ENCODE measurements at regions not wholly inside any gene's neighbourhood (a gene's known extent, or its start where the extent isn't known, plus 50 kb on each side); places are given as distances from the start of the nearest gene placed in this dataset.
"Not testable (repeated sequence)": the region's sequence is repeated elsewhere in the genome, so short reads cannot be mapped to it uniquely, and the experiment has no call there.

DNA sequence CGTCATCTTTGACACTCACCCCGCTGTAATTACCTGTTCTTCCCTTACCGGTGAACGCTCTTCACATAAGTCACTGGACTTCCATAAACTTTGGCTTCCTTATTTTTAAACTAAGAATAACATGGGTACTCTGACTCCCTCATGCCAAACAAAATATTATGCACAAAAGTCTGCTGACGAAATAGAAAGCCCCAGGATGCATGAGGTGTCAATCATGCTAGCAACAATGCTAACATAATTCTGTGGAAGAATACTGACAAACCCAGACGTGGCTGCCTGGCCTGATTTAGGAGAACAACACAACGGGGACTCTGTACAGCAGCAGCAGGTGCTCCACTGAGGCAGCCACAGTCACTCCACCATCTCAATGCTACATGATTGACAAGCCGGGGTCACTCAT is 137.5 kb downstream of the CCDC71L start:
- no peak for DNase-seq (ENCODE audit: low read depth, low spot score)

DNA sequence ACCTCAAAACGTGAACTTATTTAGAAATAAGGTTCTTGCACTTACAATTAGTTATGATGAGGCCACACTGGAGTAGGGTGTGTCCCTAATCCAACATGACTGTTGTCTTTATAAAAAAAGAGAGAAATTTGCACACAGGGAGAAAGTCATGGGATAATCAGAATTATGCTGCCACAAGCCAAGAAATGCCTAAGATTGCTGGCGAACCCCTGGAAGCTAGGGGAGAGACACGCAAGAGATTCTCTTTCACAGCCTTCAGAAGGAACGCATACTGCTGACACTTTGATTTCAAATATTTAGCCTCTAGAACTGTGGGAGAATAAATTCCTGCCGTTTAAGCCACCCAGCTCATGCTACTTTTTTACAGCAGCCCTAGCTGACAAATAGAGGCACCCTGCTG is 138.3 kb downstream of the CCDC71L start:
- DNase-seq (ENCODE audit: low read depth, low spot score), result no peak

DNA sequence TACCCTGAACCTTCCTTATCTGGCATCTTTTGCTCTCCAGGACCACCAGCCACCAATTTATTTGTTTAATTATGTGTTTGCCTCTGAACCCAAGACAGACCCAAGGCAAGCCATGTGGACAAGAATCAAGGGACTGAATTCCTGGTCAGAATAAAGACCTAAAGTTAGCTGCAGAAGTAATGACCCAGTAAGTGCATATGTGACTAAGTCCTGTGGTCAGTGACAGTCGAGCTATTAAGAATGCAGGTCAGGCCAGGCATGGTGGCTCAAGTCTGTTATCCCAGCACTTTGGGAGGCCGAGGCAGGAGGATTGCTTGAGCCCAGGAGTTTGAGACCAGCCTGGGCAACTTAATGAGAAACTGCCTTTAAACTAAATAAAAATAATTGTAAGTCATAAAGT is 139.4 kb downstream of the CCDC71L start:
- no peak for DNase-seq (ENCODE audit: low read depth, low spot score)

DNA sequence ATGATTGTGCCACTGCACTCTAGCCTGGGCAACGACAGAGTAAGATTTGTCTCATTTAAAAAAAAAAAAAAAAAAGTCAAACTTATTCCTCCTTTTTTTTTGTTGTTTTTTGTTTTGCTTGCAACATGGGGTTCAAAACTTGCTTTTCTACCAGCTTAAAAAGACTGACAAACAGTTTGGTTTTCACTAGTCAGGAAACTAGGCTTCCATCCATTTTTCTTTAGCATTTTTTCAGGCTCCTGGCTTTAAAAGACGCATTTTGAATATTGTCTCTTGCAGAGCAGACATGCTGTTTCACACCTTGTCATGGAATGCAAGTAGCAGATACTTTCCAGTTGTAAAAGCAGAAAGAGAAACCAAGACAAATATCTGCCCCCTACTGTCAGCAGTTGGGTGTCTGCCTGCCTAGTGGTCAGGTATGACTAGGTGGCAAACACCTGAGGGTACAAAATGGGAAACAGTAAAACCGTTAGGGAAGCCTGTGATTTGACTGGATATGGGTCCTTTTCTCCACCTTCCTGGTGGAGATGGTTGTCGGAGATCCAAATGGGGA is 139.9 kb downstream of the CCDC71L start:
- DNase-seq (ENCODE audit: low read depth, low spot score), result no peak

DNA sequence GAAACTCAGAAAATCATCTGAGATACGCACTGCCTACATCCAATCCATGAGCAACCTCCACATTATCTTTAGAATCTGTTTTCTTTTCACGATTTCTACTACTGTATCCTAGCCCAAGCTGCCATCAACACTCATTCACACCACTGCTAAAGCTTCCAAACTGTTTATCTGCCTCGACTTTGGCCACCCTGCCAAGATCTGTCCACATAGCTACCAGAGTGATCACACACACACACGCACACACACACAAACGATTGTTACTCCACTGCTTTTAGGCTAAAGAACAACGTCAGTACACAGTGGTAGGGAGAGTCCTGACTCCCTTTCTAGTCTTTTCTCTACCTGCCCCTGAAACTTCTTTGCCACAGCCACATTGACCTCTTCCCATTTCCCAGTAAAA is 142.0 kb downstream of the CCDC71L start:
- no peak for DNase-seq (ENCODE audit: low read depth, low spot score)

DNA sequence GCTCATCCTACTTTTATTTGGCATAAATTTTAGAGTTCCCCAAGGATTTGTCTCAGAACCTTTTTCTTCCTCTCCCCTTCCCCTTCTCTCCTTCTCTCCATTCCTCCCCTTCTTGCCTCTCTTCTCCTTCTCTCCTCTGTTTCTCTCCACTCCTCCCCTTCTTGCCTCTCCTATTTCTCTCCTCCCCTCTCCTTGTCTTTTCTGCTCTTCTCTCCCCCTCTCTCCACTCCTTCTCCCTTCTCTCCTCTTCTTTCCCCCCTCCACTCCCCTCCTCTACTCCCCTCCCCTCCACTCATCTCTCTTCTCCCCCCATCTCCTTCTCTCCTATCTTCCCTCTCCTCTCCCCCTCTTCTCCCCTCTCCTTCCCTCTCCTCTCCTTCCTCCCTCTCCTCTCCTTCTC is 142.7 kb downstream of the CCDC71L start:
- no peak for DNase-seq (ENCODE audit: low read depth, low spot score)

DNA sequence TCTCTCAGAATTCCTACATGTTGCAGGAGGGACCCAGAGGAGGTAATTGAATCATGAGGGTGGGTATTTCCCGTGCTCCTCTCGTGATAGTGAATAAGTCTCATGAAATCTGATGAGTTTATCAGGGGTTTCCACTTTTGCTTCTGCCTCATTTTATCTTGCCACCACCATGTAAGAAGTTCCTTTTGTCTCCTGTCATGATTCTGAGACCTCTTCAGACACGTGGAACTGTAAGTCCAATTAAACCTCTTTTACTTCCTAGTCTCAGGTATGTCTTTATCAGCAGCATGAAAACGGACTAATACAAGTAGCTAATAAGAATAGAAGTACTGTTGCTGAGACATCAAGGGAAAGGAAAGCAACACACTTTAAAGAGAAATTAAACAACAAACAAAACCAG is 143.4 kb downstream of the CCDC71L start:
- no peak for DNase-seq (ENCODE audit: low read depth, low spot score)

DNA sequence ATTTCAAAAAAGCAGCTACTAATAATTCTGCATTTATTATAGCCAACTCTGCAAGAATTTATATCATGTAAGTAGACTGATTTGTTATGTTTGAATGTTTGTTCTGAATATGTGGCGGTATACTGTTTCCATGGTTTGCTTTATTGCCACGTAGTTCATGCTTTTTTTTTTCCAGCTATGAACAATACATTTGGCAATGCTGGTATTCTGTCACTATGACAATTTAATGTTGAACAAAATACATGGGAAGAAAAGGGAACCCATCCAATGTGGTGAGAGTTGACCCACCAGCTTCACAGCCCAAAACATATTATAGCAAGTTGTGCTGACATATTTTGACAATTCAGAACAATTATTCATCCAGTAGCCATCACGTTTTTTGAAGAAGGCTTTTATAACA is 145.6 kb downstream of the CCDC71L start:
- DNase-seq (ENCODE audit: low read depth, low spot score), result no peak

DNA sequence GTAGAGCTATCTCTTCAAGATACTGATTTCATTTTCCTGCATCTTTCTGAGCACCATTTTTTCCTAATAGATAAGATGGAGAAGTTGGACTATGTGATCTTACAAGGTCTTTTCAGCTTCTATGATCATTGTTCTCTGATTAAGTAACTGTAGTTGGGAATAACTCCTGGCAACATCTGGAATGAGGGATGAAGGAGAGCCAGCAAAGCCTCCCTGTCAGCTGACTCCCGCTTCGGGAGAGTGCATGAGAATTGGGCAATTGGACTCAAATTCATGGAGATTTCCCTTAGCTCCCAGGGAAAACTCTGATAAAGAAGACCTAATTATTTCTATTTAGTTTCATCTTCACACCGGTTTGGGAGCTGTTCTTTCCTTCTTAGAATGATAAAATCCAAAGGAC is 146.1 kb downstream of the CCDC71L start:
- no peak for DNase-seq (ENCODE audit: low read depth, low spot score)

DNA sequence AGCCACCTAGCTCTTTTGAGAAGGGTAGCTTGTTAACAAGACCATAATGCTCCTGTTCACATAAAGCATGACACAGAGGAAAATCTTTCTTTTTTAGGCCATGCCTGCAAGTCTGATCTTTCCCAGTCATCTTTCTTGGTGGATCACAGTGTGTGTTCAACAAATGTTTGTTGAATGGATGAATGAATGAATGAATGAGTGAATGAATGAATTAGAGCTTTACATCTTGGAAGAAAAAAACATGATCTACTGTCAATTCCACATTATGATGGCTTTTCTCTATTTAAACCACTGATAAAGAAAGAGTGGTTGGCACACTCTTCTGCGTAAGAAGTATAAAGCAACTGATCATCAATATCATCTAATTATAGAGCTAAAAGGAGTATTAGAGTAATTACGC is 148.7 kb downstream of the CCDC71L start:
- DNase-seq (ENCODE audit: low read depth, low spot score), result no peak

DNA sequence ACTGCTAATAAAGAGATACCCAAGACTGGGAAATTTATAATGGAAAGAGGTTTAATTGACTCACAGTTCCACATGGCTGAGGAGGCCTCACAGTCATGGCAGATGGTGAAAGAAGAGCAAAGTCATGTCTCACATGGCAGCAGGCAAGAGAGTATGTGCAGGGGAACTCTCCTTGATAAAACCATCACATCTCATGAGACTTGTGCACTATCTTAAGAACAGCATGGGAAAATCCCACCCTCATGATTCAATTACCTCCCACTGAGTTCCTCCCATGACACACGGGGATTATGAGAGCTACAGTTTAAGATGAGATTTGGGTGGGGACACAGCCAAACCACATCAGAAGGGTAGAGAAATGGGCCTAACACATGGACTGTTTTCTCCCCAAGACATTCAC is 156.3 kb downstream of the CCDC71L start:
- DNase-seq (ENCODE audit: low read depth, low spot score), result no peak

DNA sequence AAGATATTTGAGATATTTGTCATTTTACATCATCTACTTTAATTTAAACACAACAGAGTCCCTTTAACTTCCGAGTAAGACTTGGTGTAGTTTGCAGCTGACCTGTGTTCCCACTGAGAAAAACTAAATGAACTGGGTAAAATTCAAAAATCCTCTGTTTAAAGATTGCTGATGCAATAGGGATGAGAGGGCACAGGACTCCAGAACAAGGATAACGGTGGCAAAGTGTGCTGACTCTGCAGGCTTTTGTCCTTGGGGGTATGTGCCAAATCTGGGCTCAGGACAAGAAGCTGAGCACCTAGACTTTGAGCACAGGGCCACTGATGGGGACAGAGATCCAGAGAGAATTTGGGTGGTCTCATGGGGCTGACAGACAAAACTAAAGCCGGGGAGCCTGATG is 156.8 kb downstream of the CCDC71L start:
- DNase-seq (ENCODE audit: low read depth, low spot score), result no peak

DNA sequence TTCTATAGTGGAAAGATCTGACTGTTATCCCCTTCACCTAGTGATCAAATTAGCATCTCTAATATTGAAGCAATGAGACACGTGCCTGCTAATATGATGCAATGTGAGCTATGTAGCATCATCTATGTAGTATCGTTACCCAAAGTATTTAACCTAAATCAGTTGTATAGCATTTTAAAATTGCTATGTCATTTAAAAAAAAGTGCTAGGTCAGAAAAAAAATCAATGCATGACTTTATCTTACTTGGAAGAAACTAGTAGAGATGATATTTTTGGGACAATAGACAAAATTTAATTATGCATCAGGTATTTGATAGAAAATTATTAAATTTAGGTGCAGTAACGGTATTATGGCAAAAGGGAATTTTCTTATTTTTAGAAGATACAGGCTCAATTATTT is 157.3 kb downstream of the CCDC71L start:
- DNase-seq (ENCODE audit: low read depth, low spot score), result no peak

DNA sequence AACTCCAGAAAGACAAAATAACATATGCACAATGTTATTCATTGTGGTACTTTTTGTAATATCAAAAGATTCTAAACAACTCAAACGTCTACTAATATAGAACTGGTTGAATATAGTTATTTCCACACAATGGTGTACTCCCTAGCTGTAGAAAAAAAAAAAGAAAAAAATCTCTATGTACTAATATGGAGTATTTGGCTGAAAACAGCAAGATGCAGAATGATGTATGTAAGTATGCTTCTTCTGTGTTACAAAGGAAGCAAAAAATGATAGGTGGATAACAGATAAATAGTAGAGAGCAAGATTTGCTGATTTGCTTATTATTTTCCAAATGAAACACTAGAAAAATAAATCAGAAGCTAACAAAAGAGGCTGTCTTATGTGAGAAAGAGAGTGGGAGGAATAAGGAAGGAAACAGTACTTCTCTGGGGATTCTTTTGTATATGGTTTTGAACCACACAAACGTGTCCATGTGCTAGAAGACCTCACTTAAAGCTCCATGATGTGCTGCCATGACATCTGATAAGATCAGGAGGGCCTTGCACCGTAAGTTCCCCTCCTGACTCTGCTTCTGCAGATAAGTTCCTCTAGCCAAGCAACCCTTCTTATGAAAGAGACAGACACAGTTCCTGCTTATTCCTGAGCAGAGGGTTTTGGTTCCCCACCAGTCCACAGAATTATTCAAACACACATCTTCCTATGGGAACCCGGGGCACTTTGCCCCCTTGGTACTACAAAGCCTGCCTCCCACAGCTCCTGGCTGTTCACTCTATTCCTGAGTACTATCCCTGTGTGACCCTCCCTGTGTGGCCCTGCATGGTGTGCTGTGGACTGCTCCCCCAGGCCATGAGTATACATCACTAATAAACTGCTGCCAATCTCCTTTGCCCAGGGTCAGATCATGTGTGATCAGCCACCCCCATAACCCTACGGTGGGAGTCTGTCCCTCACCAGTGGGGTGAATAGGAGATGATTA is 159.1 kb downstream of the CCDC71L start:
- DNase-seq (ENCODE audit: low read depth, low spot score), result no peak

DNA sequence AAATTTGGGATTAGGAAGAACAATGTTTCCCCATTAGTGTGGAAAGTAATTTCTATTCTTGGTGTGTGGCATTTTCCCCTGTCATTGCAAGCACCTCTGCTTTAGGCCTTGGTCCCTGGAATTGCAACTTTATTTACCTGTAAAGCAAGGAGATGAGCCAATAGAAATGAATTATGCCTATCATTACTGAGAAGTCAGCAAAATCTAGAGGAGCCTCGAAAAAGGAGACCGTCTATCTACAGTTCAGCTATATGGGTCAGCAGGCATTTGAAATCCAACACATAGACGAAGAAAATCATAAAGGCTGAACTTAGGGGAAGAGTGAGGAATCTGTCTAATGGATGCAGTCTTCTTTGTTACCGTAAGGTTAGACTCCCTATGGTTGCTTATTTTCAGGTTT is 161.1 kb downstream of the CCDC71L start:
- DNase-seq (ENCODE audit: low read depth, low spot score), result no peak

DNA sequence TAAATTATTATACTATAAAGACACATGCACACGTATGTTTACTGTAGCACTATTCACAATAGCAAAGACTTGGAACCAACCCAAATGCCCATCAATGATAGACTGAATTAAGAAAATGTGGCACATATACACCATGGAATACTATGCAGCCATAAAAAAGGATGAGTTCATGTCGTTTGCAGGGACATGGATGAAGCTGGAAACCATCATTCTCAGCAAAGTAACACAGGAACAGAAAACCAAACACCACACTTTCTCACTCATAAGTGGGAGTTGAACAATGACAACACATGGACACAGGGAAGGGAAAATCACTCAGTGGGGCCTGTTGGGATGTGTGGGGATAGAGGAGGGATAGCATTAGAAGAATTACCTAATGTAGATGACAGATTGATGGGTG is 163.0 kb downstream of the CCDC71L start:
- not testable (repeated sequence) for DNase-seq (ENCODE audit: low read depth, low spot score)

DNA sequence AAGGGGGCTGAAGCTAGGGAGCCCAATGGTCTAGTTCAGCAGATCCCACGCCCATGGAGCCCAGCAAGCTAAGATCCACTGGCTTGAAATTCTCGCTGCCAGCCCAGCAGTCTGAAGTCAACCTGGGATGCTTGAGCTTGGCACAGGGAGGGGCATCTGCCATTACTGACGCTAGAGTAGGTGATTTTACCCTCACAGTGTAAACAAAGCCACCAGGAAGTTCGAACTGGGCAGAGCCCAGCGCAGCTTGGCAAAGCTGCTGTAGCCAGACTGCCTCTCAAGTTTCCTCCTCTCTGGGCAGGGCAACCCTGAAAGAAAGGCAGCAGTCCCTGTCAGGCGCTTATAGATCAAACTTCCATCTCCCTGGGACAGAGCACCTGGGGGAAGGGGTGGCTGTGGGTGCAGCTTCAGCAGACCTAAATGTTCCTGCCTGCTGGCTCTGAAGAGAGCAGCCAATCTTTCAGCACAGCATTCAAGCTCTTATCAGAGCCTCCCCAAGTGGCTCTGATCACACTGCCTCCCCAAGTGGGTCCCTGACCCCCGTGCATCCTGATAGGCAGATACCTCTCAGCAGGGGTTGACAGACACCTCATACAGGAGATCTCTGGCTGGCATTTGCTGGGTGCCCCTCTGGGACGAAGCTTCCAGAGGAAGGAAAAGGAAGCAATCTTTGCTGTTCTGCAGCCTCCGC is 167.8 kb downstream of the CCDC71L start:
- no peak for DNase-seq (ENCODE audit: low read depth, low spot score)

DNA sequence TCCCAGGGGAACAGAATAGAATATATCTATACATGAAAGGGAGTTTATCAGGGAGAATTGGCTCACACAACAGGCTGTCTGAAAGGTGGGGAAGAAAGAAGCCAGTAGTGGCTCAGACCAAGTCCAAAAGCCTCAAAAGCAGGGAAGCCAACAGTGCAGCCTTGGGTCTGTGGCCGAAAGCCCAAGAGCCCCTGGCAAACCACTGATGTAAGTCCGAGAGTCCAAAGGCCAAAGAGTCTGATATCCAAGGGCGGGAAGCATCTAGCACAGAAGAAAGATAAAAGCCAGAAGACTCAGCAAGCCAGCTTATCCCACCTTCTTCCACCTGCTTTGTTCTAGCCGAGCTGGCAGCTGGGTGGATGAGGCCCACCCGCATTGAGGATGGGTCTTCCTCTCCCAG is 172.5 kb downstream of the CCDC71L start:
- DNase-seq (ENCODE audit: low read depth, low spot score), result no peak

DNA sequence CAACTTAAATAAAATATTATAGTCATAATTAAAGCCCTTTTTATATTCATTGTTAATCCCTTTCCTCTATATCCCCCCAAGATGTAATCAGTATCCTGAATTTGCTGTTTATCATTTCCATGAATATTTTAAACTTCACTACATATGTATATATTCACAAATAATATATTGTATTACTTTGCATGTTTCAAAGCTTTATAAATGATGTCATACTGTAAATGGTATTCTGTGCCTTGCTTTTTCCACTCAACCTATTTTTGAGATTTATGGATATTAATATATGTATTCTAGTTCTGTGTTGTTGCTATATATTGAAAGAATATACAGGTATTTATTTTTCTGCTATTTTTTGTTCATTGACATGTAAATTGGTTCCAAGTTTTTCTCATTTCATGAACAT is 173.1 kb downstream of the CCDC71L start:
- no peak for DNase-seq (ENCODE audit: low read depth, low spot score)

DNA sequence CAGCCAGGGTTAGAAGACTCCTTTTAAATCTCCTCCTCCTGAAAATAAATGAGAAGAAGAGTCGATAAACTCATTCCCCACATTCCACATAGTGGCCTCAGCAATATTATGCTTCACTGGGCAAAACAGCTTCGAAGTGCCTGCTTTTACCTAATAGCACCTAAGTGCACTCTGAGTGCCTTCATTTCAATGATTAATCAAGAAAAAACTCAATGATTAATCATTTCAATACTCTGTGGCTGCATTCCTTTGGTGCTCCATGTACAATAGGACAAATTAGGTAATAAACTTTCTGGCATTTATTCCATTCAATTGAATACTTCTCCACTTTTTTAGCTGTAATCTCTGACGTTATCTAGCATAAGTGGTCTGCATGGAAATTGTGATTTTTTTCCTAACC is 174.6 kb downstream of the CCDC71L start:
- no peak for DNase-seq (ENCODE audit: low read depth, low spot score)

DNA sequence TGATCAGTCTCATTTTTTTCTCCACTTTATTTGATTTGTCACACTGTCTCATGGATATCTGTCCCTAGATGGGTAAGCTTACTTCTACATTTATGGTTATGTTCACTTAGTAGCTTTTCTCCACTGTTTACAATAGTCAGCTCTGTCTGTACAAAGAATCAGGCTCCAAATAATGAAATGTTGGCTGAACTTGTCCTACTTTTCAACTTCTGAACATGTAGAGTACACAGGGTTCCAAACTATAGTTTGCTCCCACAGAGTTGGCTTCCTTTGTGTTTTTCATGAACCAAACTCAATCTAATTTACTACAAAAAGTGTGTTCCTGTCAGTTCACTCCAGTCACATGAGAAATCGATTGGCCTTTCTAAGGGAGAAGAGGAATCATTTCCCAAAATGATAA is 175.0 kb downstream of the CCDC71L start:
- no peak for DNase-seq (ENCODE audit: low read depth, low spot score)

DNA sequence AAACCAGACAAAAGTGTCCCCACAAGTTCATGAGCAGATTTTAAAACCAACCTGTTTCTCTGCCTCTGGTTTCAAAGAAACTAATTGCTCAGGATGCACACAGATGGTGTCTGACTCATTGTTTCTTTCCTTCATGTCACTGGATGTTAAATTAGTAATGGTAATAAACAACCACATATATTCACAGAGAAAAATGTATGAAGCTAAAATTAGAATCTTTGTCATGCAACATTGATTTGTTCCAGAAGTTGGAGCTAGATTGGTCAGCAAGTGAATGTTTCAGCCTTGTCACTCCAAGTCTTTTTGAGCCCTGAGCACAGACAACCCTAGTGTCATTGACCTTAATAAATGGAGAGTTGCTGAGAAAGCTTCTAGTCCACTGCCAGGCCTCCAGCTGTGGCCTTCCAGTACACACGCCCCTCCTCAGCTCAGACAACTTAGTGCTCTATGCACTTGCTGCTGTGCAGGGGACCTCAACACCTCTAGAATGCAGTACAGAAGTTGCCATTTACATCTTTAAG is 175.9 kb downstream of the CCDC71L start:
- no peak for DNase-seq (ENCODE audit: low read depth, low spot score)

DNA sequence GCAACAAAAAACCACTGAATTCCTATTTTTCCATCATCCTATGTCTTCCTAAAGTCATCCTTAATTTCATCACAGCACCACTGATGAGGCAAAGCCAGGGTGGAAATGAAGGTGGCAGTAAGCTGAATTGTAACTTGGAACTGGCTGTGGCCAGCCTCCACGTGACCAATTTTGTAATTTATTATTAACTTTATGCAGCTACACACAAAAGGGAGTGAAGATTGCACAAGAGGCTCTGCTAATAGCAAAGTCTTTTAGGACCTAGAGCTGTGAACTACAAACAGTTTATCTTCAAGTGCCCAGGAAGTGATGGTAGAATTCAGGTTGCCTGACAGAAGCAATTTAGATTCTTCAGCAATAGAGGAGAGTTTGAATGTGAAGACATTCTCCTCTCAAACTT is 176.4 kb downstream of the CCDC71L start:
- no peak for DNase-seq (ENCODE audit: low read depth, low spot score)

Measured in smooth muscle cell of the brain vasculature (primary cell).